ENCODE measurements at regions not wholly inside any gene's neighbourhood (a gene's known extent, or its start where the extent isn't known, plus 50 kb on each side); places are given as distances from the start of the nearest gene placed in this dataset.

- Histone ChIP-seq H3K36me3 (no peaks in the 10 kb centered on the region), H3K27ac (no peak overlapping the region), H3K27me3 (no peaks in the 10 kb centered on the region), H3K4me3 (replicated peaks in 1 of 3) (no peak overlapping the region), H3K9me3 (no peaks in the 10 kb centered on the region), H3K4me1 (no peaks in the 10 kb centered on the region)
- no peak for DNase-seq
- no peak for TF ChIP-seq POLR2A (IDR thresholded peaks at IDR 0.05)
- TF ChIP-seq CTCF (IDR thresholded peaks at IDR 0.05), result no peak
- 62 to 63% methylated on average over 2 of the region's 2 CpGs for WGBS, 2 donors
- intact Hi-C loops (cut with DNase I), result no loop called here
These were observed 886.4 kb upstream of the CDH2 start for GRCh38 chr18:29063346-29063745.

- intact Hi-C loops (cut with DNase I), result no loop called here
- DNase-seq, result no peak
- Histone ChIP-seq H3K9me3 (no peaks in the 10 kb centered on the region), H3K4me1 (no peaks in the 10 kb centered on the region), H3K36me3 (no peaks in the 10 kb centered on the region), H3K4me3 (replicated peaks in 1 of 3) (no peak overlapping the region), H3K27me3 (no peaks in the 10 kb centered on the region), H3K27ac (no peak overlapping the region)
- TF ChIP-seq POLR2A (IDR thresholded peaks at IDR 0.05) (no peak), CTCF (IDR thresholded peaks at IDR 0.05) (no peak)
These were observed 886.0 kb upstream of the CDH2 start for GRCh38 chr18:29062921-29063320.

GRCh38 chr18:29060349-29060748, 883.4 kb upstream of the CDH2 start:
- Histone ChIP-seq H3K27me3 (no peaks in the 10 kb centered on the region), H3K36me3 (no peaks in the 10 kb centered on the region), H3K27ac (no peak overlapping the region), H3K4me3 (replicated peaks in 1 of 3) (no peak overlapping the region), H3K9me3 (no peaks in the 10 kb centered on the region), H3K4me1 (no peaks in the 10 kb centered on the region)
- intact Hi-C loops (cut with DNase I), result no loop called here
- no peak for DNase-seq
- TF ChIP-seq CTCF (IDR thresholded peaks at IDR 0.05) (no peak), POLR2A (IDR thresholded peaks at IDR 0.05) (no peak)
- WGBS, 2 donors, result 59 to 63% methylated on average over 1 of the region's 1 CpG

GRCh38 chr18:29057703-29058102, 880.8 kb upstream of the CDH2 start:
- Histone ChIP-seq H3K4me3 (replicated peaks in 1 of 3) (no peak overlapping the region), H3K27ac (no peak overlapping the region), H3K27me3 (no peaks in the 10 kb centered on the region), H3K9me3 (no peaks in the 10 kb centered on the region), H3K36me3 (no peaks in the 10 kb centered on the region), H3K4me1 (no peaks in the 10 kb centered on the region)
- no peak for TF ChIP-seq POLR2A (IDR thresholded peaks at IDR 0.05)
- no peak for TF ChIP-seq CTCF (IDR thresholded peaks at IDR 0.05)
- intact Hi-C loops (cut with DNase I), result no loop called here
- no peak for DNase-seq

- TF ChIP-seq POLR2A (IDR thresholded peaks at IDR 0.05) (no peak), CTCF (IDR thresholded peaks at IDR 0.05) (no peak)
These were observed 879.9 kb upstream of the CDH2 start for GRCh38 chr18:29056800-29057199.

More at GRCh38 chr18:29056800-29057199, 879.9 kb upstream of the CDH2 start:
- no peaks in the 10 kb centered on the region for H3K4me1 ChIP-seq
- H3K27ac ChIP-seq, result no peak overlapping the region
- H3K9me3 ChIP-seq, result no peaks in the 10 kb centered on the region
- no peaks in the 10 kb centered on the region for H3K36me3 ChIP-seq
- intact Hi-C loops (cut with DNase I), result no loop called here
- no peak overlapping the region for H3K4me3 ChIP-seq (replicated peaks in 1 of 3)
- no peak for DNase-seq
- H3K27me3 ChIP-seq, result no peaks in the 10 kb centered on the region
- WGBS, 2 donors, result 27 to 35% methylated on average over 2 of the region's 2 CpGs
